Adrenal gland (tissue), 5 donors: ENCODE measurements at regions not wholly inside any gene's neighbourhood (a gene's known extent, or its start where the extent isn't known, plus 50 kb on each side); places are given as distances from the start of the nearest gene placed in this dataset.

ENCODE experiments used
- POLR2A ChIP-seq, 2 donors: fragments of 450-650 bp; IDR thresholded peaks; one replicate each; pipeline ENCODE4 v1.6.1; 2017; ENCODE audit warnings: antibody characterized with exemption in 2 of 2, mild to moderate bottlenecking in 2 of 2, moderate library complexity in 1 of 2
- TF ChIP-seq, protein P1 (sequence below), 6 experiments: fragments of 450-650 bp in 4 of 6; fragments of 200-600 bp in 2 of 6; sonication (generic) in 1 of 6; IDR thresholded peaks; 1 replicate in 5 of 6; 2 replicates in 1 of 6; pipeline versions ENCODE4 v1.5.1 to v1.8.0; 2016 to 2021; ENCODE audit warnings: antibody characterized with exemption in 6 of 6, mild to moderate bottlenecking in 2 of 6, moderate library complexity in 1 of 6
- donor health status: DM: no; HTN: no; CAD: no.

DNA sequence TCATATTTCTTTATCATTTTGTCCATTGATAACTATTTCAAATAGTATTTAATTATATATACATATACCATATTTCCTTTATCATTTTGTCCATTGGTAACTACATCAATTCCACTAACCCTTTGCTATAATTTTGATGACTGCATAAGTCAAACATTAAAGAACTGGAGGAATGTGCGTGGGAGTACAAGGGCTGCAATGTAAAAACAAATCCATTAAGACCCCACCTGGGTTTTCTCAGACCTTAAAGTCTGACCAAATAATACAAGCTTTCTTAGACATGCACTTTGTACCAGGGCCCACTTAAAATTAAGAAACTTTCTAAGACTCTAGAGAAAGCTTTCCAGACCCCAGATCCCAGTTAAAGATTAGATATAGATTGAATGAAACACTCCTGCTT is 1622.4 kb upstream of the PCDH10 start:
- TF ChIP-seq, protein P1, sequence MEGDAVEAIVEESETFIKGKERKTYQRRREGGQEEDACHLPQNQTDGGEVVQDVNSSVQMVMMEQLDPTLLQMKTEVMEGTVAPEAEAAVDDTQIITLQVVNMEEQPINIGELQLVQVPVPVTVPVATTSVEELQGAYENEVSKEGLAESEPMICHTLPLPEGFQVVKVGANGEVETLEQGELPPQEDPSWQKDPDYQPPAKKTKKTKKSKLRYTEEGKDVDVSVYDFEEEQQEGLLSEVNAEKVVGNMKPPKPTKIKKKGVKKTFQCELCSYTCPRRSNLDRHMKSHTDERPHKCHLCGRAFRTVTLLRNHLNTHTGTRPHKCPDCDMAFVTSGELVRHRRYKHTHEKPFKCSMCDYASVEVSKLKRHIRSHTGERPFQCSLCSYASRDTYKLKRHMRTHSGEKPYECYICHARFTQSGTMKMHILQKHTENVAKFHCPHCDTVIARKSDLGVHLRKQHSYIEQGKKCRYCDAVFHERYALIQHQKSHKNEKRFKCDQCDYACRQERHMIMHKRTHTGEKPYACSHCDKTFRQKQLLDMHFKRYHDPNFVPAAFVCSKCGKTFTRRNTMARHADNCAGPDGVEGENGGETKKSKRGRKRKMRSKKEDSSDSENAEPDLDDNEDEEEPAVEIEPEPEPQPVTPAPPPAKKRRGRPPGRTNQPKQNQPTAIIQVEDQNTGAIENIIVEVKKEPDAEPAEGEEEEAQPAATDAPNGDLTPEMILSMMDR (IDR thresholded peaks at IDR 0.05) = no peak
- no peak for TF ChIP-seq POLR2A (IDR thresholded peaks at IDR 0.05)
